ENCODE measurements at regions not wholly inside any gene's neighbourhood (a gene's known extent, or its start where the extent isn't known, plus 50 kb on each side); places are given as distances from the start of the nearest gene placed in this dataset.

GRCh38 chr2:176546550-176546949, 277.3 kb downstream of the MTX2 start:
- TF ChIP-seq, protein P1, sequence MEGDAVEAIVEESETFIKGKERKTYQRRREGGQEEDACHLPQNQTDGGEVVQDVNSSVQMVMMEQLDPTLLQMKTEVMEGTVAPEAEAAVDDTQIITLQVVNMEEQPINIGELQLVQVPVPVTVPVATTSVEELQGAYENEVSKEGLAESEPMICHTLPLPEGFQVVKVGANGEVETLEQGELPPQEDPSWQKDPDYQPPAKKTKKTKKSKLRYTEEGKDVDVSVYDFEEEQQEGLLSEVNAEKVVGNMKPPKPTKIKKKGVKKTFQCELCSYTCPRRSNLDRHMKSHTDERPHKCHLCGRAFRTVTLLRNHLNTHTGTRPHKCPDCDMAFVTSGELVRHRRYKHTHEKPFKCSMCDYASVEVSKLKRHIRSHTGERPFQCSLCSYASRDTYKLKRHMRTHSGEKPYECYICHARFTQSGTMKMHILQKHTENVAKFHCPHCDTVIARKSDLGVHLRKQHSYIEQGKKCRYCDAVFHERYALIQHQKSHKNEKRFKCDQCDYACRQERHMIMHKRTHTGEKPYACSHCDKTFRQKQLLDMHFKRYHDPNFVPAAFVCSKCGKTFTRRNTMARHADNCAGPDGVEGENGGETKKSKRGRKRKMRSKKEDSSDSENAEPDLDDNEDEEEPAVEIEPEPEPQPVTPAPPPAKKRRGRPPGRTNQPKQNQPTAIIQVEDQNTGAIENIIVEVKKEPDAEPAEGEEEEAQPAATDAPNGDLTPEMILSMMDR (conservative IDR thresholded peaks at IDR 0.05; ENCODE audit: control insufficient read depth, insufficient read depth, low read depth, low read length), result no peak
- no peak for DNase-seq (ENCODE audit: low read depth)
- no peak overlapping the region for H3K4me3 ChIP-seq (ENCODE audit: control insufficient read depth, low read depth, low read length)

DNA sequence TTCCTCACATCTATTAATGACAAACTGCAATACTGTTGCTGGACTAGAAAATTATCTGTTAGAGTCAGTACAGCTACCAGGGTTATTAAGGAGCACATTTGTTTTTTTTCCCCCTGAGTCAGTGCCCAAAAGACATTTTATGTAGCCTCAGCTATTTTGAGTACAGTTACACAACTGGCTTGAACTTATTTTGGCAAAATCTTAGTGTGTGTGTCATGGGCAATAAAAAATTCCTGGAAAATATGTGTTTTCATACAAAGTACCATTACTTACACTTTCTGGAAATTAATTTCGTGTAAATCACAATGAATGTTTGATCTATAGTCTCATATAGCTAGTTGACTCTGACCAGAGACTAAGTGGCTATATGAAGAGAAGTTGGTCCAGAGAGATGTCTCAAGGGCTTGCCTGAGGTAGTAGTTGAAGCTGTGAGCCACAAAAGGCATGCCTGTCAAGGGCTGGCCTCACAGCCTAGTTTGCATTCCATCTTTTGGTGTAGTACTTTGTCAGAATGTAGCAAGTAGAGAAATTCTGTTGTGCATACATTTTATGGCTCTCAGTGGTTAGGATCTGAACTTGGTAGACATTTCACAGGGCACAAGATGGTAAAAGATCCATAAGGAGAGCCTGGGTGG, 283.4 kb downstream of the MTX2 start:
- H3K4me3 ChIP-seq (ENCODE audit: control insufficient read depth, low read depth, low read length), result no peak overlapping the region
- peak; percentile 92 for DNase-seq (ENCODE audit: low read depth)
- TF ChIP-seq, protein P1 (conservative IDR thresholded peaks at IDR 0.05; ENCODE audit: control insufficient read depth, insufficient read depth, low read depth, low read length), result no peak

DNA sequence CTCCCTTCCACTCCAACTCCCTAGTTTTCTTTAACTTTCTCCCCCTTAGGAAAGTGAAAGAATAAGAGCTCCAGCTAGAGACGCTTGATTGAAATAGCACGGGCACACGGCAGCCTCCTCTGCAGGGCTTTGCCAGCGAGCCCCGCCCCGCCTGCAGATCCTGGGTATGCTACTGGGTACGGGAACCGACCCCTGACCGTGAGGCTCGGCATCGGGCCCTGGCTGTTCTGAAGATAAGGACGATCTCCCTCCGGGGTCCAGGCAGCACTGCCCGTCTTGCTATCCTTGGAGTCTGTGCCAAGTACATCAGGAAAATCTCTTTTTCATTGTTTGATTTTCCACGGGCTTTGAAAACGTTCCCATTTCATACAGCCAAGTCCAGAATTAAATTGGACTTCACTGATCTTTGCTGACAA, 284.5 kb downstream of the MTX2 start:
- H3K4me3 ChIP-seq (ENCODE audit: control insufficient read depth, low read depth, low read length), result peak overlapping the region; percentile 53
- TF ChIP-seq, protein P1 (conservative IDR thresholded peaks at IDR 0.05; ENCODE audit: control insufficient read depth, insufficient read depth, low read depth, low read length), result peak; percentile 32
- peak; percentile 72 for DNase-seq (ENCODE audit: low read depth)

DNA sequence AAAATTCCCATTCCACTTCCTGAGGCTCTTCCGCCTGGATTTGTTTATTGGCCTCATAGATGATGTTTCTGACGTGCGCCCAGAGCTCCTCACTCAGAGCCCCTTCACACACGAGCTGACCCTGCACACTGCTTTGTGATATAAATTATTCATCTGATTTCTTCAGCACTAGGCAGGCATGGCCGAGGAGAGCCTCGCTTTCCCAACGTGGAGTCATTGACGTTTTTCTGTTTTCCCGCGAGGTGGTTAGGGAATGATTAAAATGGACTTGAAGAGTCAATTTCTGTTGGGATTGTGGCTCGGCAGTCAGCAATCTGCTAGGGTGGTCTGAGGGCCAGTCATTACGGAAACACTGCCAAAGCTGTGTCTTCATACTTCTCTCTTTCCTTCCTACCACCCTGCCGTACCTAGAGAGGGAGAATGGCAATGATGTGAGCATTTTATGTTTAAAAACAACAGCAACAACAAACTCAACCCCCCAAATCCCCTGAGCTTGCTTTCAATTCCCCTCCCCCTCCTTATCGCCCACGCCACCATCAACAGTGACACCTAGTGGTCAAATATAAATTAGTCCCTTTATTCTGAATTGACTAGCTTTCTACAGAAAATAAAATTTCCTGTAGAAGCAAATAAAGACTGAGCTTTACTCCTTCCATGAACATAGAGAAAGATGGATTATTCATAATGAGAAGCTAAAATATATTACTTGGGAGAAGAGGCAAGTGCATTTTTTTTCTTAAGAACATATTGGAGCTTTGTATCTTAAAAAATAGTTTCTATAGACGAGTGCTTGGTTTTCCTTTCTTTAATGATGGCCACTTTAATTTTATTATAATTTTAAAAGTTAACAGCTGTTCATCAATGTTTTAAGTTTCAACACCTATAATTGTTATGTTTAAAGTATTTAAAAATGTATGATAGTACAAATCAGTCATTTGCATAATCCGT, 285.1 kb downstream of the MTX2 start:
- H3K4me3 ChIP-seq (ENCODE audit: control insufficient read depth, low read depth, low read length), result peak overlapping the region; percentile 53
- DNase-seq (ENCODE audit: low read depth), result peak; percentile 77
- TF ChIP-seq, protein P1 (conservative IDR thresholded peaks at IDR 0.05; ENCODE audit: control insufficient read depth, insufficient read depth, low read depth, low read length), result peak; percentile 76

GRCh38 chr2:176555112-176555511, 285.9 kb downstream of the MTX2 start:
- no peak for DNase-seq (ENCODE audit: low read depth)
- TF ChIP-seq, protein P1 (conservative IDR thresholded peaks at IDR 0.05; ENCODE audit: control insufficient read depth, insufficient read depth, low read depth, low read length), result no peak
- no peak overlapping the region for H3K4me3 ChIP-seq (ENCODE audit: control insufficient read depth, low read depth, low read length)

- TF ChIP-seq, protein P1 (conservative IDR thresholded peaks at IDR 0.05; ENCODE audit: control insufficient read depth, insufficient read depth, low read depth, low read length), result no peak
- no peak for DNase-seq (ENCODE audit: low read depth)
- no peak overlapping the region for H3K4me3 ChIP-seq (ENCODE audit: control insufficient read depth, low read depth, low read length)
These were observed 286.5 kb downstream of the MTX2 start for GRCh38 chr2:176555781-176556180.
